VCaP (cell line): ENCODE measurements at regions not wholly inside any gene's neighbourhood (a gene's known extent, or its start where the extent isn't known, plus 50 kb on each side); places are given as distances from the start of the nearest gene placed in this dataset.
A peak's percentile ranks its signal among the peaks of the same experiment; 100 is the strongest.

Experiments
- H3K27ac ChIP-seq: fragments of 450-650 bp; 2 replicates; pipeline ENCODE4 v1.5.1; 2017
- CTCF ChIP-seq: fragments of 450-650 bp; conservative IDR thresholded peaks from 2 replicates; pipeline ENCODE4 v1.5.1; 2017; ENCODE audit warnings: mild to moderate bottlenecking, moderate library complexity

- no peak for TF ChIP-seq CTCF
- no peak overlapping the region for H3K27ac ChIP-seq
Observed at GRCh38 chr19:46963093-46963734, 56.4 kb upstream of the NPAS1 start.

- TF ChIP-seq CTCF: no peak
- H3K27ac ChIP-seq: peak overlapping the region; percentile 63
Observed at GRCh38 chr19:46967578-46968032, 52.0 kb upstream of the NPAS1 start.
